Epithelial cell of esophagus (primary cell): ENCODE measurements at regions not wholly inside any gene's neighbourhood (a gene's known extent, or its start where the extent isn't known, plus 50 kb on each side); places are given as distances from the start of the nearest gene placed in this dataset.

Experiments used
- DNase-seq: peaks from one replicate; pipeline ENCODE4 v3.0.0; 2010; ENCODE audit warnings: low read depth
- H3K4me3 ChIP-seq: 2 replicates; pipeline ENCODE4 v1.5.1; 2011; ENCODE audit warnings: mild to moderate bottlenecking, low read length, control low read depth
- TF ChIP-seq, protein P1 (sequence below): IDR thresholded peaks from 2 replicates; pipeline ENCODE4 v1.5.1; 2011; ENCODE audit warnings: low read depth, mild to moderate bottlenecking, low read length, control low read depth, inconsistent platforms; ENCODE audit not compliant: insufficient read depth; ENCODE audit errors: missing control alignments

DNA sequence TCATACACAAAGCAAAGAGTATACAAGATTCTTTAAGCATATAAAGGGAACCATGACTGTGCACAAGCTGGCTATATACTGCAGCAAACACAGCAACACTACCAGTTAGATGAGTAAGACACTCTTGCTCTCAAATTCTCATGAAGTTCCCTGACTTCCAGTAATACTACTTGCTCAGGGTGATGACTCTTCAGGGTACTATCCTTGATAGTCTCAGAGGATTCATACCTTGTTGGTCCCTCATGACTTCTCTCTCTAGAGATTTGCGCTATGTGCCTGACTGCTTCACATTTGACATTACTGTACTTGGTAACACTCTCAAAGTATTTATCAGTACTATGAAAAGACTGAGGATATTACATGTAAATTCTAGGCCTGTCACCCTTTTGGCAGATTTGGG, 159.8 kb upstream of the ZRANB2 start:
- TF ChIP-seq, protein P1, sequence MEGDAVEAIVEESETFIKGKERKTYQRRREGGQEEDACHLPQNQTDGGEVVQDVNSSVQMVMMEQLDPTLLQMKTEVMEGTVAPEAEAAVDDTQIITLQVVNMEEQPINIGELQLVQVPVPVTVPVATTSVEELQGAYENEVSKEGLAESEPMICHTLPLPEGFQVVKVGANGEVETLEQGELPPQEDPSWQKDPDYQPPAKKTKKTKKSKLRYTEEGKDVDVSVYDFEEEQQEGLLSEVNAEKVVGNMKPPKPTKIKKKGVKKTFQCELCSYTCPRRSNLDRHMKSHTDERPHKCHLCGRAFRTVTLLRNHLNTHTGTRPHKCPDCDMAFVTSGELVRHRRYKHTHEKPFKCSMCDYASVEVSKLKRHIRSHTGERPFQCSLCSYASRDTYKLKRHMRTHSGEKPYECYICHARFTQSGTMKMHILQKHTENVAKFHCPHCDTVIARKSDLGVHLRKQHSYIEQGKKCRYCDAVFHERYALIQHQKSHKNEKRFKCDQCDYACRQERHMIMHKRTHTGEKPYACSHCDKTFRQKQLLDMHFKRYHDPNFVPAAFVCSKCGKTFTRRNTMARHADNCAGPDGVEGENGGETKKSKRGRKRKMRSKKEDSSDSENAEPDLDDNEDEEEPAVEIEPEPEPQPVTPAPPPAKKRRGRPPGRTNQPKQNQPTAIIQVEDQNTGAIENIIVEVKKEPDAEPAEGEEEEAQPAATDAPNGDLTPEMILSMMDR, result no peak
- H3K4me3 ChIP-seq, result no peak overlapping the region
- peak; percentile 28 for DNase-seq

DNA sequence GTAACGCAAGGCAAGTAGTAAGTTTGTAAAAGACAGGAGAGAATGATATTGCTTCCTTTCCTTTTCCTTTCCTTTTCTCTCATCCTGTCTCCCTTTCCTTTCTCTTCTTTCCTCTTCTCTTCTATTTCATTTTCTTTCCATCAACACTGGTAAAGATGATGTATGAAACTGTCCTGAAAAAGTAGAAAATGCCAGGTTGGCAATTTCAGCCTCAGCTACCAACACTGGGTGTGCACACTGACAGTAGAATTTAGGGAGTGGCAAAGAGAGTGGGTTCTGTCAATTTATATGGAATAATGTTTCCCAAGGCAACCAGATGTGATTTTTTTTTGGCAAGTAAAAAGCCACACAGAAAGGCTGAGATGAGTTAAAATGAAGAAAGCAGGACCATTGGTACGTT, 155.7 kb upstream of the ZRANB2 start:
- H3K4me3 ChIP-seq, result no peak overlapping the region
- DNase-seq, result no peak
- TF ChIP-seq, protein P1, result no peak

DNA sequence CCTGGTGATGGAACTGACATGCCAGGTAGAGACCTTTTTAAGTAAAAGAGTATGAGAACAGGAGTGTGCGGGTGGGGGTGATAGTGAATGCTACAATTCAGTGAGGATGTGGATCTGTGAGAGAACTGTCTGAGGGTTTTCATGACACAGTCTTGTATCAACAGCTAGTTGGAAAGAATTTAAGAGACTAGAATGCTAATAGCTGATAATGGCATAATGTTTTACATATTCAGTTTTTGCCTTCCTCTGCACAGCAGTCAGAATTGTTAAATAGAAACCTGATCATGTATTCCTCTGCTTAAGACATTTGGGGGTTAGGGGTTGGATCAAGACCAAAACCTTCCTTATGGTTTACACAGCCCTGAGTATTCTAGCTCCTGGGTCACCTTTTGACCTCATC, 152.8 kb upstream of the ZRANB2 start:
- TF ChIP-seq, protein P1, result no peak
- no peak for DNase-seq
- H3K4me3 ChIP-seq, result no peak overlapping the region

DNA sequence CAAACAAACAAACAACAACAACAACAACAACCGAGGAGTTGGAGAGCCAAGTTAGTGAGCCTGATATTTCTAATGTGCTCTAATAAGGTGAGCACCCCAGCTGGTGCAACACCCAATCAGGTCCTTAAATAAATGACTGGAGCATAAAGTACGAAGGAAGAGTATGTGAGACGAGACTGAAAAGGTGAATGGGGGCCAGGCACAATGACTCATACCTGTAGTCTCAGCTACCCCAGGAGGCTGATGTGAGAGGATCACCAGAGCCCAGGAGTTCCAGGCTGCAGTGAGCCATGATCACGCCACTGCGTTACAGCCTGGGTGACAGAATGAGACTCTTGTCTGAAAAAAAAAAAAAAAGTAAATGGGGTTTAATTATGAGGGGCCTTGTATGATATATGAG, 152.0 kb upstream of the ZRANB2 start:
- no peak overlapping the region for H3K4me3 ChIP-seq
- TF ChIP-seq, protein P1, result no peak
- no peak for DNase-seq

DNA sequence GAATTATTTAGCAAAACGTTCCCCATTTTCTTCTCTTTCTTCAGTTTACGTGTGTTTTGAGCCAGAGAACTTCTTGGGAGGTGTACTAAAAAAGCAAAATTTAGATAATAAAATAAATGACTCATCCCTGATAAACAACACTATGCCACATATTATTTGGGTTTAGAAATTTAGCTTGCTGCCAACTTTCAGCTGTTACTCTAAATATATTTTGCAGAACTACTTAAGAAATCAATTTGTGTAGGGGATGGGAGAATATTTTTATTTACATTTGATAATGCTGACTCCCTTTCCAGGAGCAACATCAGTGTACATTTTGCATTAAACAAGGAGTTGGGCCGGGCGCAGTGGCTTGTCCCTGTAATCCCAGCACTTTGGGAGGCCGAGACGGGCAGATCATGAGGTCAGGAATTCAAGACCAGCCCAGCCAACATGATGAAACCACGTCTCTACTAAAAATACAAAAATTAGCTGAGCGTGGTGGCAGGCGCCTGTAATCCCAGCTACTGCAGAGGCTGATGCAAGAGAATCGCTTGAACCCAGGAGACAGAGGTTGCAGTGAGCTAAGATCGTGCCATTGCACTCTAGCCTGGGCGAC, 151.4 kb upstream of the ZRANB2 start:
- H3K4me3 ChIP-seq, result no peak overlapping the region
- DNase-seq, result no peak
- TF ChIP-seq, protein P1, result no peak

DNA sequence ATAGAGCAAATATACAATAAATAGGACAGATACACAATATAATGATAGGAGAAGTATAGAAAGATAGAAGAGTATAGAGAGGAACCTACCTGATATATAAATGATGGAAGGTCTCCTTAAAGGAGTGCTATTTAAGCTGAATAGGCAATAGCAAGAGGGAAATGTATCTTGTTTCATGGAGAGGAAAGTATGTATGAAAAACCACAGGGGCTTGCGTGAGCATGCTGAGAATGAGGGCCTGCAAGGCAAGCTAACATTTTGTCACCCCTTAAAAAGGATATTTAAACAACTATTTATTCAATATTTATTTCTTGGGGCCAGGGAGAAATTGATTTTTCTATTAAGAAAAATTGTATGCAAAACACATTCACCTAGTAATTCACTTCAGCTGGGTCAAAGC, 150.9 kb upstream of the ZRANB2 start:
- TF ChIP-seq, protein P1, result no peak
- DNase-seq, result peak; percentile 58
- no peak overlapping the region for H3K4me3 ChIP-seq

DNA sequence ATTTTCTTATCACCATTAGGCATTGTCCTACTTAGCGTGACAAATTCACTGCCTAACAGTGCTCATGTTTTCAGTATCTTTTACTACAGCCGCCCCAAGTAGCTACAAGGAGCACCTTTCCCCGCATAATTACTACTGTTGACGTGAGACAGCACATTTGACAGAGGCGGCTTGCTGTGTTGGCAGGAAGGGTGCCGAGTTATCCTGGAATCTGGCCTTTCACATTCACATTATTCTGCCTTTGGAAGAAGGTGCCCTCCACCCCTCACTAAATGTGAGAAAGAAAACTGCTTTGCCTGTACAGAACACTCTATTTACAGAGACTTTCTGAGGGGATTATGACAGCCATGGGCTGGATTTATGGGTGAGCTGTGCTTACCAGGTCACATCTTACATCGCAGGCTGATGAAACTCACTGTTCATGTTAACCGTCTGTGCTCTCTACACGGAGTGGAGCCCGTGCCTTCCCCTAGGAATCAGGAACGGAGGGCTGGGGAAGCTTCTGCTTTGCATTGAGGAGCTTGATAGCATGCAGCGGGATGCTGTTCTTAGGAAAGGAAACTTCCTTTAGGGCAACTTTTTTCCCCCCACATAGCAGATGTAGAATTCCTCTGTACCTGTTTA, 148.0 kb upstream of the ZRANB2 start:
- TF ChIP-seq, protein P1, result no peak
- no peak overlapping the region for H3K4me3 ChIP-seq
- no peak for DNase-seq
